Ishikawa (cell line): ENCODE measurements at regions not wholly inside any gene's neighbourhood (a gene's known extent, or its start where the extent isn't known, plus 50 kb on each side); places are given as distances from the start of the nearest gene placed in this dataset.

Experiments used
- CEBPB ChIP-seq: IDR thresholded peaks from 2 replicates; pipeline ENCODE4 v1.6.1; 2012
- FOXM1 ChIP-seq: IDR thresholded peaks from 2 replicates; pipeline ENCODE4 v1.6.1; 2012; ENCODE audit warnings: low read depth, borderline replicate concordance
- YY1 ChIP-seq: IDR thresholded peaks from 2 replicates; pipeline ENCODE4 v1.6.1; 2012; ENCODE audit warnings: low read depth
- ZBTB7A ChIP-seq: IDR thresholded peaks from 2 replicates; pipeline ENCODE4 v1.6.1; 2012; ENCODE audit warnings: low read depth
- TF ChIP-seq, protein P1 (sequence below): IDR thresholded peaks from 2 replicates; pipeline ENCODE4 v1.6.1; 2012; ENCODE audit warnings: low read depth, mild to moderate bottlenecking

DNA sequence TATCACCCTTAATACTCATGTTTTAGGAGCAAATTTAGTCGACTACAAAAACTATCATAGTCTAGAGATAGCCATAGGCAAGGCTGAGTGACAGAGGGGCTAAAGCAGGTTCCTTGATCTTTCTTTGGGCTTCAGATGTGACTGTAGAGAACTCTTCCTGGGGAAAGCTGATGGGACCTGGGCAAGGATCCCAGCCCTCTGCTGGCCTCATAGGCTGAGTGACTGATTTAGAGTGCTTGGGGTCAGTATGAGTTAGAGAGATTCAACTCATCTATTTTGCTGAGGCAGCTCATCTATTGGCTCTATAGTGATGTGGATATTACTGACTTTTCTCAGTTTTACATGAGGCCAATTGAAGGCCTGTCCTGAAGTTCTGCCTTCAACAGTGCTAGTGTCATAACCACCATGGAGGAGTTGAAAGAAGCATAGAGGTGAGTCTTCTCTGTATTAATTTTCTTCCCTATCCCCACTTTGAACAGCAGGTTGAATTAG, 81.6 kb downstream of the SAMD9 start:
- TF ChIP-seq, protein P1, sequence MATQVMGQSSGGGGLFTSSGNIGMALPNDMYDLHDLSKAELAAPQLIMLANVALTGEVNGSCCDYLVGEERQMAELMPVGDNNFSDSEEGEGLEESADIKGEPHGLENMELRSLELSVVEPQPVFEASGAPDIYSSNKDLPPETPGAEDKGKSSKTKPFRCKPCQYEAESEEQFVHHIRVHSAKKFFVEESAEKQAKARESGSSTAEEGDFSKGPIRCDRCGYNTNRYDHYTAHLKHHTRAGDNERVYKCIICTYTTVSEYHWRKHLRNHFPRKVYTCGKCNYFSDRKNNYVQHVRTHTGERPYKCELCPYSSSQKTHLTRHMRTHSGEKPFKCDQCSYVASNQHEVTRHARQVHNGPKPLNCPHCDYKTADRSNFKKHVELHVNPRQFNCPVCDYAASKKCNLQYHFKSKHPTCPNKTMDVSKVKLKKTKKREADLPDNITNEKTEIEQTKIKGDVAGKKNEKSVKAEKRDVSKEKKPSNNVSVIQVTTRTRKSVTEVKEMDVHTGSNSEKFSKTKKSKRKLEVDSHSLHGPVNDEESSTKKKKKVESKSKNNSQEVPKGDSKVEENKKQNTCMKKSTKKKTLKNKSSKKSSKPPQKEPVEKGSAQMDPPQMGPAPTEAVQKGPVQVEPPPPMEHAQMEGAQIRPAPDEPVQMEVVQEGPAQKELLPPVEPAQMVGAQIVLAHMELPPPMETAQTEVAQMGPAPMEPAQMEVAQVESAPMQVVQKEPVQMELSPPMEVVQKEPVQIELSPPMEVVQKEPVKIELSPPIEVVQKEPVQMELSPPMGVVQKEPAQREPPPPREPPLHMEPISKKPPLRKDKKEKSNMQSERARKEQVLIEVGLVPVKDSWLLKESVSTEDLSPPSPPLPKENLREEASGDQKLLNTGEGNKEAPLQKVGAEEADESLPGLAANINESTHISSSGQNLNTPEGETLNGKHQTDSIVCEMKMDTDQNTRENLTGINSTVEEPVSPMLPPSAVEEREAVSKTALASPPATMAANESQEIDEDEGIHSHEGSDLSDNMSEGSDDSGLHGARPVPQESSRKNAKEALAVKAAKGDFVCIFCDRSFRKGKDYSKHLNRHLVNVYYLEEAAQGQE: no peak
- TF ChIP-seq CEBPB (no peak), FOXM1 (no peak), YY1 (no peak), ZBTB7A (no peak)
